ENCODE measurements at regions not wholly inside any gene's neighbourhood (a gene's known extent, or its start where the extent isn't known, plus 50 kb on each side); places are given as distances from the start of the nearest gene placed in this dataset.

DNA sequence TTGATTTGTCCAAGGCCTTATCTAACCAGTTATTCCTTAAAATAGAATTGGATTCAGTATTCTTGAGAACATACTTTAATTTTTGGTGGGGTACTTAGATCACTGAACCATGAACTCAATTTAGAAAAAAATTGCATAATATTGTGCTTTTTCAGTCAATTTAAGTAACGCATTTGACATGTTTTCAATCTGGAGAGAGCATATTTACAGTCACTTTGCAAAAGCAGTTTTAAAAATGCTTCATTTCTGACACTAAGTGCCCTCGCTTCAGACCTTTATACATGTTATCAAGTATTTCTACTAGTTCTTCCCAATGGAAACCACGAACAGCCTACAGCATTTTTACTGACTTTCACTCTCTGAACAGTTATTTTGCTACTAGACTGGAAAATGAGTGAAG lies 257.1 kb upstream of the NDST4 start:
- no peak for TF ChIP-seq CEBPB (IDR thresholded peaks at IDR 0.05)
- TF ChIP-seq TAF1 (IDR thresholded peaks at IDR 0.05; ENCODE audit: low read depth): no peak
- no peak for TF ChIP-seq EP300 (IDR thresholded peaks at IDR 0.05; ENCODE audit: borderline replicate concordance)
- TF ChIP-seq NFIC (IDR thresholded peaks at IDR 0.05): no peak
